Activated CD8-positive, alpha-beta T cell treated with anti-CD3 and anti-CD28 coated beads, Interleukin-2, amount 10 ng/mL, durations not matched to agents 7 days and 5 days (primary cell): ENCODE measurements at regions not wholly inside any gene's neighbourhood (a gene's known extent, or its start where the extent isn't known, plus 50 kb on each side); places are given as distances from the start of the nearest gene placed in this dataset.
"Not testable (repeated sequence)": the region's sequence is repeated elsewhere in the genome, so short reads cannot be mapped to it uniquely, and the experiment has no call there.

Experiments used
- ATAC-seq: fragments of 150-1000 bp; cut with Tn5 transposase; one replicate; pipeline ENCODE4 v1.10.0; 2021; ENCODE audit warnings: moderate library complexity
- CTCF ChIA-PET: fragments of 350-600 bp; sonication (Branson Sonifier 250); formaldehyde crosslinking; loops from one replicate; lab custom pipeline; 2021; ENCODE audit warnings: antibody characterized with exemption; lab: Charles Lee
- POLR2A ChIA-PET: fragments of 350-600 bp; sonication (Branson Sonifier 250); formaldehyde crosslinking; loops from one replicate; lab custom pipeline; 2021; ENCODE audit warnings: antibody characterized with exemption; lab: Charles Lee
- DNase-seq: peaks from one replicate; pipeline ENCODE4 v3.0.0-alpha.2; 2020
- H3K27ac Mint-ChIP-seq: one replicate; pipeline ENCODE4 v1.8.0; 2021; ENCODE audit warnings: mild to moderate bottlenecking, mixed read lengths
- H3K27me3 Mint-ChIP-seq: one replicate; pipeline ENCODE4 v1.8.0; 2021; ENCODE audit warnings: low read depth, mixed read lengths
- H3K36me3 Mint-ChIP-seq: one replicate; pipeline ENCODE4 v1.8.0; 2021; ENCODE audit warnings: low read depth, mixed read lengths
- H3K4me1 Mint-ChIP-seq: one replicate; pipeline ENCODE4 v1.8.0; 2021; ENCODE audit warnings: low read depth, mixed read lengths
- H3K4me3 Mint-ChIP-seq: one replicate; pipeline ENCODE4 v1.8.0; 2021; ENCODE audit warnings: mild to moderate bottlenecking, mixed read lengths
- H3K9me3 Mint-ChIP-seq: one replicate; pipeline ENCODE4 v1.8.0; 2022; ENCODE audit warnings: mixed read lengths; ENCODE audit not compliant: insufficient read depth

- Mint-ChIP-seq H3K4me1 (no peaks in the 10 kb centered on the region), H3K9me3 (peaks cover 19% of the 10 kb centered on the region), H3K27ac (no peak overlapping the region)
Observed at GRCh38 chr1:239084459-239085080, 301.8 kb upstream of the CHRM3 start.

DNA sequence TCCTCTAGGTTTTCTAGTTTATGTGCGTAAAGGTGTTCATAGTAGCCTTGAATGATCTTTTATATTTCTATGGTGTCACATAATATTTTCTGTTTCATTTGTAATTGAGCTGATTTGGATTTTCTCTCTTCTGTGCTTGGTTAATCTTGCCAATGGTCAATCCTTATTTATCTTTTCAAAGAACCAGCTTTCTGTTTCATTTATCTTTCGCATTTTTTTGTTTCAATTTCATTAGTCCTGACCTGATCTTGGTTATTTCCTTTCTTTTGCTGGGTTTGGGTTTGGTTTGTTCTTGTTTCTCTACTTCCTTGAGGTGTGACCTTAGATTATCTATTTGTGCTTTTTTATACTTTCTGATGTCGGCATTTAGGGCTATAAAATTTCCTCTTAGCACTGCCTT lies 304.4 kb upstream of the CHRM3 start:
- POLR2A ChIA-PET, H3K27ac Mint-ChIP-seq, H3K36me3 Mint-ChIP-seq, H3K4me1 Mint-ChIP-seq, H3K27me3 Mint-ChIP-seq, DNase-seq, CTCF ChIA-PET, ATAC-seq, H3K4me3 Mint-ChIP-seq: not testable (repeated sequence)
- H3K9me3 Mint-ChIP-seq, result peaks cover 19% of the 10 kb centered on the region

More at GRCh38 chr1:239084459-239085080, 301.8 kb upstream of the CHRM3 start:
- Mint-ChIP-seq H3K4me3 (no peak overlapping the region), H3K27me3 (no peaks in the 10 kb centered on the region), H3K36me3 (no peaks in the 10 kb centered on the region)
- CTCF ChIA-PET, result no interaction called here
- POLR2A ChIA-PET, result no interaction called here
- DNase-seq (no peak), ATAC-seq (no peak)

DNA sequence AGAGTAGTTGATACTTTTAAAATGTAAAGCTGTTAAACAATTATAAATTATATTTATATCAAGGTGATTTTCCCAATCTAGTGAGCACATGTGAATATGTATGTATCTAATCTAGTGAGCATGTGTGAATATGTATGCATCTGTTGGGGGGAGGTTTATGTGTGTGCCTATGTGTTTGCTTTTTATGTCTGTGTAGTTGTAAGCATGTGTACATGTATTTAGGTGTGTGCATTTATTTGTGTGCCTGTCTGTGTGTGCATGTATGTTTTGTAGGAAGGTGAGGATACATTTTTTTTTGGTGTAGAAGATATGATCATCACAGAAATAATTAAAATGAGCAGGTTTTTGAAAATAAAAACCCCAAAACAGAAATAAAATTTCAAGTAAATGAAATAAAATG lies 318.9 kb upstream of the CHRM3 start:
- DNase-seq, result no peak
- POLR2A ChIA-PET, result no interaction called here
- Mint-ChIP-seq H3K27ac (no peak overlapping the region), H3K4me3 (no peak overlapping the region), H3K9me3 (peaks cover 4% of the 10 kb centered on the region), H3K36me3 (no peaks in the 10 kb centered on the region), H3K27me3 (no peaks in the 10 kb centered on the region), H3K4me1 (no peaks in the 10 kb centered on the region)
- ATAC-seq, result no peak
- CTCF ChIA-PET, result no interaction called here

GRCh38 chr1:239067058-239067457 lies 319.3 kb upstream of the CHRM3 start:
- Mint-ChIP-seq H3K4me3 (no peak overlapping the region), H3K27me3 (no peaks in the 10 kb centered on the region), H3K9me3 (peaks cover 4% of the 10 kb centered on the region), H3K4me1 (no peaks in the 10 kb centered on the region), H3K27ac (no peak overlapping the region), H3K36me3 (no peaks in the 10 kb centered on the region)
- ChIA-PET CTCF (no interaction called here), POLR2A (no interaction called here)
- DNase-seq, result no peak
- ATAC-seq, result no peak

- Mint-ChIP-seq H3K9me3 (peaks cover 8% of the 10 kb centered on the region), H3K27me3 (no peaks in the 10 kb centered on the region), H3K4me1 (no peaks in the 10 kb centered on the region), H3K36me3 (no peaks in the 10 kb centered on the region), H3K4me3 (no peak overlapping the region), H3K27ac (no peak overlapping the region)
- ATAC-seq, result no peak
- POLR2A ChIA-PET, result no interaction called here
- CTCF ChIA-PET, result no interaction called here
- DNase-seq, result no peak
Observed at GRCh38 chr1:239061770-239062169, 324.6 kb upstream of the CHRM3 start.

DNA sequence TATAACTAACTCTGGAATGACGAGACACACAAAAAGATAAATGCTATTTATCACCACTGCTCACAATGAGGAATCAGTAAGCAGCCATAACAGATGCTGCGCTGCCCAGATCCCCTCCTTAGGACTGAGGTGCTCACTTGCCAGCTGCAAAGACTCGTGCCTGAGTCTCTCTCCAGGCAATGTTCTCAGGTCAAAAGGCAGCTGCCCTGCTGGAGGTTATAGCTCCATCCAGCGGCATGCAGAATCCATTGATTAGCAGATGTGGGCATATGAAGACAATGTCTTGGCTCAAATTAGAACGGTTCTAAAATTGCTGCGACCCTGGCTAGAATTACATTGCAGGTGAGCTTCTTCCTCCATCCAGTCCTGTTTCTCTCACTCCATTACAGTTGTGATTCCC lies 328.2 kb upstream of the CHRM3 start:
- no peak for DNase-seq
- ChIA-PET CTCF (no interaction called here), POLR2A (no interaction called here)
- ATAC-seq, result no peak
- Mint-ChIP-seq H3K9me3 (peaks cover 4% of the 10 kb centered on the region), H3K4me1 (no peaks in the 10 kb centered on the region), H3K27ac (no peak overlapping the region), H3K36me3 (no peaks in the 10 kb centered on the region), H3K4me3 (no peak overlapping the region), H3K27me3 (no peaks in the 10 kb centered on the region)

GRCh38 chr1:239056940-239057339 lies 329.4 kb upstream of the CHRM3 start:
- no peaks in the 10 kb centered on the region for H3K36me3 Mint-ChIP-seq
- no peaks in the 10 kb centered on the region for H3K27me3 Mint-ChIP-seq
- peaks cover 4% of the 10 kb centered on the region for H3K9me3 Mint-ChIP-seq
- H3K4me3 Mint-ChIP-seq, result no peak overlapping the region
- CTCF ChIA-PET, result no interaction called here
- ATAC-seq (no peak), DNase-seq (no peak)
- H3K4me1 Mint-ChIP-seq, result no peaks in the 10 kb centered on the region
- H3K27ac Mint-ChIP-seq, result no peak overlapping the region
- POLR2A ChIA-PET, result no interaction called here

- Mint-ChIP-seq H3K27ac (no peak overlapping the region), H3K4me3 (no peak overlapping the region), H3K9me3 (peaks cover 9% of the 10 kb centered on the region), H3K36me3 (no peaks in the 10 kb centered on the region), H3K4me1 (no peaks in the 10 kb centered on the region), H3K27me3 (no peaks in the 10 kb centered on the region)
- ATAC-seq, result no peak
- ChIA-PET CTCF (no interaction called here), POLR2A (no interaction called here)
- DNase-seq, result no peak
Observed at GRCh38 chr1:239053279-239053678, 333.1 kb upstream of the CHRM3 start.

DNA sequence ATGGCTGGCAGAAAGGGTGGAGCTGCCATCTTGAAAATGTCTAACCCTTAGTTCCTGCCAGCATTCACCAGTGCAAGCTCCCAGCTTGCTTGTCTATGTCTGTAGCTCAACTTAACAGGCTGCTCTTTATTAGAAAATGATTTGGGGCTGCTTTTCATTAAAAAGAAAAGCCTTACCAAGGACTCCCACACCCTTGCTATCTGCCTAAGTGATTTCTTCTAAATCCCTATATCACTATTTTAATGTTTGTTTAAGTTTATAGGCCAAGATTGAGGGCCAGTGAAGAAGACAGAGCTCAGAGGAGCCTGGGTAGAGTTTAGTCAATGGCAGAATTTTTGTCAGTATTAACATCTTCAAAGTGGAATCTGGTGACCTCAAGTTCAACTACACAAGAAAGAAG lies 336.8 kb upstream of the CHRM3 start:
- H3K27ac Mint-ChIP-seq, result no peak overlapping the region
- no peaks in the 10 kb centered on the region for H3K4me1 Mint-ChIP-seq
- H3K36me3 Mint-ChIP-seq, result no peaks in the 10 kb centered on the region
- CTCF ChIA-PET, result no interaction called here
- no peaks in the 10 kb centered on the region for H3K27me3 Mint-ChIP-seq
- ATAC-seq, result no peak
- peaks cover 5% of the 10 kb centered on the region for H3K9me3 Mint-ChIP-seq
- DNase-seq, result no peak
- H3K4me3 Mint-ChIP-seq, result no peak overlapping the region
- POLR2A ChIA-PET, result no interaction called here

- POLR2A ChIA-PET, result no interaction called here
- no peaks in the 10 kb centered on the region for H3K4me1 Mint-ChIP-seq
- no peaks in the 10 kb centered on the region for H3K36me3 Mint-ChIP-seq
- peaks cover 6% of the 10 kb centered on the region for H3K9me3 Mint-ChIP-seq
- CTCF ChIA-PET, result no interaction called here
- no peak overlapping the region for H3K4me3 Mint-ChIP-seq
- H3K27ac Mint-ChIP-seq, result no peak overlapping the region
- H3K27me3 Mint-ChIP-seq, result no peaks in the 10 kb centered on the region
- DNase-seq (no peak), ATAC-seq (no peak)
Observed at GRCh38 chr1:239044829-239045228, 341.5 kb upstream of the CHRM3 start.

DNA sequence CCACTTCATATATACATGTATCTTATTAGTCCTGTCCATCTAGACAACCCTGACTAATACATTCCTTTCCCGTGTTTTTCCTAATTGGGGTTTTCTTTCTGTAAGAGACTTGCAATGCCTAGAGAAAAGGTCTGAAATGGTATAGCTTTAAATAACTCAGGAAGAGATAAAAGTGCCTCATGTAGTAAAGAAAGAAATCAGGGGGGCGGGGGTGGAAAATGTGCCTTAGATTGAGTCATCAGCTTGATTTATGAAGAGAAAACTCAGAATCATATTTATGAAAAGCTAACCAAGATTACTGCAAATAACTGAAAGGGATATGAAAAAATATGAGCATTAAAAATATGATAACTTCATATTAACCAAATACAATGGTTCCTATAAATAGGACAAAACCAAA lies 345.8 kb upstream of the CHRM3 start:
- Mint-ChIP-seq H3K27ac (no peak overlapping the region), H3K27me3 (no peaks in the 10 kb centered on the region), H3K4me3 (no peak overlapping the region), H3K36me3 (no peaks in the 10 kb centered on the region), H3K9me3 (peaks cover 3% of the 10 kb centered on the region), H3K4me1 (no peaks in the 10 kb centered on the region)
- POLR2A ChIA-PET, result no interaction called here
- ATAC-seq, result no peak
- CTCF ChIA-PET, result no interaction called here
- DNase-seq, result no peak

DNA sequence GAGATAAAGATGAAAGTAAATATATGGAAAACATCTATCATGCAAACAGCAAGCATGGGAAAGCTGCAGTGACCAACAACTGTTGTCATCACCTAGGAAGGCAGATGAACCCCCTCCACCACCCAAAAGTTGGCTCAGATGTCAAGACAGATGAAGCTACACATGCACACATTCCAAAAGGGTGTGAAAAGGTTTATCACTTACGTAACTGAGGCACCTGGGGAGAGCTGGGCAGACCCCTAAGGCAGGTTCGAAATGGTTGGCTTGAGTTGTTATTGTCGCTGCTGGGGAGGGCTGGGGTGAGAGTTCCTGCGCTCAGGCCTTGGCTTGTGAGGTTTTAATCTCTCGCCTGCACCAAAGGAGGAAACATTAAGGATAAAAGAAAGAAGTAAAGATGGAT lies 355.1 kb upstream of the CHRM3 start:
- Mint-ChIP-seq H3K9me3 (peaks cover 6% of the 10 kb centered on the region), H3K27me3 (no peaks in the 10 kb centered on the region), H3K36me3 (no peaks in the 10 kb centered on the region), H3K4me3 (no peak overlapping the region), H3K27ac (no peak overlapping the region), H3K4me1 (no peaks in the 10 kb centered on the region)
- ATAC-seq, result no peak
- POLR2A ChIA-PET, result no interaction called here
- DNase-seq, result no peak
- CTCF ChIA-PET, result no interaction called here

DNA sequence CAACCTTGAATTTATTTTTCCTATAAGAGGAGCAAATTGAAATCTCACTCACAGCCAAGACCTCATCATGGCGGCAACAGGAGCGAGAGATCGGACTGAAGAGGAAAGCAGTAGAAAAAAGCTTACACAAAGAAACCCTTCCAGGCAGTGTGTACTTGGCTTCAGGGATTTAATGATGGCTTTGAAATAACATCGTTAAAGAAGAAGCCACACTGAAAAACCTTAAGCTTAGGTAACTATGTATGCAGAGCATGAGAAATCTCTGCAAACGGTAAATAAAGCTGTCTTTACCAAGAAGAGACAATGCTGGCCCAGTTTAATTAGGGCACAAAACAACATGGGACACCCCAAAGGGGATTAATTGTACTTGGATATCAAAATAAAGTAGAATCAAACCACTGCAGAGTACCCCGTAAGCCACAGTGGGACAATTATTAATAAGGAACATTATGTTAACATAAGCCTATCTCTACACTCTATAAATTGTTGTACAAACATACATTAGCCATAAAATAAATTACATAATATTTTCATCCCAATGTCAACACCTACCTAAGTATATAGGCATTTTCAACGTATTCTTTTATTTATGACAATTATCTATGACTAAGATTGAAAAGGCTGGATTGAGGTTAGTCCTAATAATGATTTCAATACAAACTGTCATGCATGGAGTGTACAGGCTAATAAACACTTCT lies 360.2 kb upstream of the CHRM3 start:
- ChIA-PET CTCF (no interaction called here), POLR2A (no interaction called here)
- Mint-ChIP-seq H3K27me3 (no peaks in the 10 kb centered on the region), H3K4me3 (no peak overlapping the region), H3K36me3 (no peaks in the 10 kb centered on the region), H3K27ac (no peak overlapping the region), H3K9me3 (no peaks in the 10 kb centered on the region), H3K4me1 (no peaks in the 10 kb centered on the region)
- DNase-seq (no peak), ATAC-seq (no peak)
